ENCODE measurements at regions not wholly inside any gene's neighbourhood (a gene's known extent, or its start where the extent isn't known, plus 50 kb on each side); places are given as distances from the start of the nearest gene placed in this dataset.

- TF ChIP-seq BCLAF1 (IDR thresholded peaks at IDR 0.05) (no peak), BCL3 (IDR thresholded peaks at IDR 0.05; ENCODE audit: borderline replicate concordance, insufficient read depth, low read depth, low read length, poor library complexity, severe bottlenecking) (no peak), LARP7 (IDR thresholded peaks at IDR 0.05) (no peak), EED (IDR thresholded peaks at IDR 0.05; ENCODE audit: low read depth) (no peak), BMI1 (IDR thresholded peaks at IDR 0.05; ENCODE audit: borderline replicate concordance) (no peak), STAT1 (conservative IDR thresholded peaks at IDR 0.05) (no peak), SMAD5 (IDR thresholded peaks at IDR 0.05; ENCODE audit: low read depth) (no peak), ZNF217 (IDR thresholded peaks at IDR 0.05) (no peak)
These were observed 134.7 kb upstream of the GALNT5 start (continued) for GRCh38 chr2:157122776-157123175.

GRCh38 chr2:157124731-157125130 is 132.8 kb upstream of the GALNT5 start:
- ChIA-PET CTCF (interaction anchor here (1.2 to 1.4 kb wide), 3 partner anchors 8 to 450 kb away, joined by 3 to 4 read pairs (median 3); no protein-coding TSS in a partner anchor), SMC1A (ENCODE audit: uncharacterized antibody, unreplicated experiment) (interaction anchor here (1.4 to 1.5 kb wide), 3 partner anchors 12 to 68 kb away, joined by 3 to 5 read pairs (median 5); no protein-coding TSS in a partner anchor), POLR2A (no interaction called here), RAD21 (ENCODE audit: unreplicated experiment) (no interaction called here)
- intact Hi-C loops (cut with micrococcal nuclease; ENCODE audit: unreplicated experiment), result no loop called here
- BruUV-seq (replicated peaks), result no TSS peak
- no peaks in the 10 kb centered on the region for H3K9me3 ChIP-seq (replicated peaks; ENCODE audit: control insufficient read depth, insufficient read depth, low read length)
- no peaks in the 10 kb centered on the region for H3K79me2 ChIP-seq (ENCODE audit: control insufficient read depth, insufficient read depth, low read length)
- in situ Hi-C loops (cut with MboI), result no loop called here
- no peak overlapping the region for H3K27ac ChIP-seq (ENCODE audit: control insufficient read depth, insufficient read depth)
- no peak overlapping the region for H3K4me2 ChIP-seq (ENCODE audit: control insufficient read depth, insufficient read depth)
- H3K27me3 ChIP-seq (replicated peaks in 1 of 2; ENCODE audit: control insufficient read depth in 2 of 2, insufficient read depth in 2 of 2, low read length in 1 of 2), result peaks cover 0 to 2% of the 10 kb centered on the region in 2 experiments; a peak in 2 of 4 replicates
- no peak for DNase-seq (ENCODE audit: low read depth, low spot score)
- H2AFZ ChIP-seq (ENCODE audit: control insufficient read depth, low read depth, low read length), result no peak overlapping the region
- WGBS (ENCODE audit: insufficient coverage, insufficient replicate concordance, low lambda C conversion rate, missing lambda C conversion rate), result 0% methylated on average over 2 of the region's 2 CpGs
- H4K20me1 ChIP-seq (ENCODE audit: control insufficient read depth, insufficient read depth), result no peaks in the 10 kb centered on the region
- H3K4me3 ChIP-seq, result no peak overlapping the region
- H3K4me1 ChIP-seq (ENCODE audit: control insufficient read depth, insufficient read depth, low read length), result no peaks in the 10 kb centered on the region
- no peak for ATAC-seq
- no peaks in the 10 kb centered on the region for H3K36me3 ChIP-seq (ENCODE audit: control insufficient read depth in 2 of 2, insufficient read depth in 2 of 2, low read length in 1 of 2)
- no peak for FAIRE-seq
- no peak overlapping the region for H3K9ac ChIP-seq (ENCODE audit: control insufficient read depth, insufficient read depth, low read length)
- no peak for TF ChIP-seq RELB (IDR thresholded peaks at IDR 0.05; ENCODE audit: low read depth)
- TF ChIP-seq NRF1 (conservative IDR thresholded peaks at IDR 0.05; ENCODE audit: low read depth, low read length), result no peak
- TF ChIP-seq TBL1XR1 (IDR thresholded peaks at IDR 0.05; ENCODE audit: low read depth, low read length), result no peak
- no peak for TF ChIP-seq IKZF1 (conservative IDR thresholded peaks at IDR 0.05)
- TF ChIP-seq RUNX3 (IDR thresholded peaks at IDR 0.05; ENCODE audit: low read length), result no peak
- TF ChIP-seq IRF5 (IDR thresholded peaks at IDR 0.05; ENCODE audit: borderline replicate concordance), result no peak
- TF ChIP-seq ATF3 (IDR thresholded peaks at IDR 0.05; ENCODE audit: borderline replicate concordance, extremely low read depth, low read depth, low read length), result no peak
- TF ChIP-seq ZNF207 (IDR thresholded peaks at IDR 0.05; ENCODE audit: borderline replicate concordance), result no peak
- TF ChIP-seq ETV6 (conservative IDR thresholded peaks at IDR 0.05 in 1 of 2, IDR thresholded peaks at IDR 0.05 in 1 of 2; ENCODE audit: borderline replicate concordance in 1 of 2, low read depth in 1 of 2), result no peak
